HCT116 (cell line): ENCODE measurements at regions not wholly inside any gene's neighbourhood (a gene's known extent, or its start where the extent isn't known, plus 50 kb on each side); places are given as distances from the start of the nearest gene placed in this dataset. TPM values are rescaled to one million over a fixed set of nuclear protein-coding genes. Genes with fewer than 3 reads are reported as not detected.

Experiments
- ATAC-seq: fragments of 200-7000 bp; cut with Tn5 transposase; 2 replicates; pipeline ENCODE4 v1.9.1; 2020; ENCODE audit warnings: mild to moderate bottlenecking, moderate library complexity
- BruUV-seq: library from RNA; stranded (reverse); fragments of 400-500 nt; replicated peaks from 2 replicates; lab custom pipeline; 2021; lab: Mats Ljungman, UMichigan
- CTCF ChIA-PET: fragments of 300-600 bp; sonication (Branson Sonifier 250); formaldehyde crosslinking; loops from one replicate; lab custom pipeline; 2021; ENCODE audit warnings: antibody characterized with exemption; lab: Charles Lee
- POLR2A ChIA-PET: fragments of 300-600, 350-600 bp; sonication (Branson Sonifier 250); formaldehyde crosslinking; loops from one replicate; lab custom pipeline; 2021; ENCODE audit warnings: antibody characterized with exemption; lab: Charles Lee
- RAD21 ChIA-PET, 2 experiments: fragments of 300-600 bp; sonication (Branson Sonifier 250); formaldehyde crosslinking; loops; one replicate each; lab custom pipeline; 2023; ENCODE audit warnings: low total read pairs in 2 of 2; ENCODE audit not compliant: uncharacterized antibody in 2 of 2, unreplicated experiment in 2 of 2, low non-redundant PET in 1 of 2; lab: Charles Lee
- DNase-seq: peaks from one replicate; pipeline ENCODE4 v3.0.0-alpha.2; 2010; ENCODE audit warnings: low read depth, low spot score
- H2AFZ ChIP-seq: fragments of 200-600 bp; shearing (Covaris generic), sonication (generic); 2 replicates; pipeline ENCODE4 v1.6.1; 2017; ENCODE audit warnings: low read depth, mixed run types, mixed read lengths, antibody characterized with exemption, low read length; ENCODE audit not compliant: poor library complexity, severe bottlenecking
- H3K27ac ChIP-seq: 2 replicates; pipeline ENCODE4 v1.5.1; 2012; ENCODE audit warnings: low read depth, low read length
- H3K27me3 ChIP-seq: fragments of 200-600 bp; sonication (generic); 2 replicates; pipeline ENCODE4 v1.6.1; 2016; ENCODE audit warnings: mixed run types, low read length, mixed read lengths; ENCODE audit not compliant: insufficient read depth
- H3K36me3 ChIP-seq, 2 experiments: fragments of 200-500 bp in 1 of 2; fragments of 200-600 bp in 1 of 2; sonication (Bioruptor generic) in 1 of 2; sonication (generic) in 1 of 2; 2 replicates each; pipeline versions ENCODE4 v1.5.1 to v1.6.1; 2014 to 2016; ENCODE audit warnings: low read length in 2 of 2, inconsistent platforms in 1 of 2, mixed read lengths in 1 of 2, mixed run types in 1 of 2; ENCODE audit not compliant: insufficient read depth in 2 of 2, control insufficient read depth in 1 of 2
- H3K4me1 ChIP-seq, 2 experiments: fragments of 200-600 bp in 1 of 2; sonication (generic) in 1 of 2; 2 replicates each; pipeline versions ENCODE4 v1.5.1 to v1.6.1; 2012 to 2017; ENCODE audit warnings: low read length in 2 of 2, inconsistent platforms in 1 of 2, mild to moderate bottlenecking in 1 of 2, mixed read lengths in 1 of 2, mixed run types in 1 of 2, moderate library complexity in 1 of 2; ENCODE audit not compliant: insufficient read depth in 2 of 2, control insufficient read depth in 1 of 2
- H3K4me2 ChIP-seq: fragments of 200-600 bp; sonication (generic); 2 replicates; pipeline ENCODE4 v1.6.1; 2017; ENCODE audit warnings: mixed run types, low read length, mixed read lengths
- H3K4me3 ChIP-seq, 2 experiments: fragments of 200-600 bp in 1 of 2; sonication (generic) in 1 of 2; replicated peaks in 1 of 2; 2 replicates each; pipeline ENCODE4 v1.5.1; 2011 to 2016; ENCODE audit warnings: low read length in 2 of 2, control low read depth in 1 of 2, low read depth in 1 of 2, mild to moderate bottlenecking in 1 of 2, mixed read lengths in 1 of 2, mixed run types in 1 of 2
- H3K79me2 ChIP-seq: fragments of 200-600 bp; sonication (generic); 2 replicates; pipeline ENCODE4 v1.6.1; 2017; ENCODE audit warnings: mild to moderate bottlenecking, mixed run types, low read length, moderate library complexity, mixed read lengths; ENCODE audit not compliant: insufficient read depth
- H3K9ac ChIP-seq: fragments of 200-600 bp; sonication (generic); 2 replicates; pipeline ENCODE4 v1.6.1; 2016; ENCODE audit warnings: low read length, mixed read lengths
- H3K9me2 ChIP-seq: fragments of 200-600 bp; sonication (generic), shearing (Covaris generic); 2 replicates; pipeline ENCODE4 v1.6.1; 2017; ENCODE audit warnings: mixed run types, mild to moderate bottlenecking, moderate library complexity; ENCODE audit not compliant: insufficient read depth
- H3K9me3 ChIP-seq, 2 experiments: fragments of 200-500 bp in 1 of 2; fragments of 200-600 bp in 1 of 2; sonication (Bioruptor generic) in 1 of 2; sonication (generic) in 1 of 2; 2 replicates each; pipeline ENCODE4 v1.6.1; 2014 to 2017; ENCODE audit warnings: low read length in 2 of 2, mixed read lengths in 2 of 2, inconsistent platforms in 1 of 2, low read depth in 1 of 2, mild to moderate bottlenecking in 1 of 2, mixed run types in 1 of 2, moderate library complexity in 1 of 2; ENCODE audit not compliant: control insufficient read depth in 1 of 2, insufficient read depth in 1 of 2
- H4K20me1 ChIP-seq: fragments of 200-600 bp; sonication (generic), shearing (Covaris generic); 2 replicates; pipeline ENCODE4 v1.6.1; 2017; ENCODE audit warnings: mixed run types, mild to moderate bottlenecking, moderate library complexity; ENCODE audit not compliant: insufficient read depth
- ATF3 ChIP-seq: IDR thresholded peaks from 2 replicates; pipeline ENCODE4 v1.6.1; 2012
- CEBPB ChIP-seq: IDR thresholded peaks from 2 replicates; pipeline ENCODE4 v1.6.1; 2012; ENCODE audit warnings: low read depth
- EGR1 ChIP-seq: IDR thresholded peaks from 2 replicates; pipeline ENCODE4 v1.6.1; 2012; ENCODE audit warnings: low read depth
- ELF1 ChIP-seq: IDR thresholded peaks from 2 replicates; pipeline ENCODE4 v1.6.1; 2012; ENCODE audit warnings: low read depth, borderline replicate concordance
- POLR2AphosphoS5 ChIP-seq: IDR thresholded peaks from 2 replicates; pipeline ENCODE4 v1.6.1; 2011; ENCODE audit warnings: mild to moderate bottlenecking, low read depth, low read length, moderate library complexity
- RAD21 ChIP-seq: IDR thresholded peaks from 2 replicates; pipeline ENCODE4 v1.6.1; 2012; ENCODE audit warnings: low read depth, mild to moderate bottlenecking
- YY1 ChIP-seq: IDR thresholded peaks from 2 replicates; pipeline ENCODE4 v1.6.1; 2011; ENCODE audit warnings: low read length, low read depth, moderate library complexity, mild to moderate bottlenecking; ENCODE audit not compliant: insufficient replicate concordance; ENCODE audit errors: extremely low read depth
- intact Hi-C: fragments of 100-400 bp; cut with micrococcal nuclease; formaldehyde crosslinking; loops from 2 replicates; pipeline ENCODE4 v1.10.0; 2022
- microRNA counts: library from miRNA; unstranded; fragments of <30 nt; microRNA quantifications from one replicate; lab custom pipeline; 2015
- microRNA-seq: library from miRNA; unstranded; fragments of <30 nt; microRNA quantifications from one replicate; pipeline ENCODE4, GENCODE V29; 2016; ENCODE audit warnings: borderline number of aligned reads
- TF ChIP-seq, protein P1 (sequence below): IDR thresholded peaks from 2 replicates; pipeline ENCODE4 v1.6.1; 2012

DNA sequence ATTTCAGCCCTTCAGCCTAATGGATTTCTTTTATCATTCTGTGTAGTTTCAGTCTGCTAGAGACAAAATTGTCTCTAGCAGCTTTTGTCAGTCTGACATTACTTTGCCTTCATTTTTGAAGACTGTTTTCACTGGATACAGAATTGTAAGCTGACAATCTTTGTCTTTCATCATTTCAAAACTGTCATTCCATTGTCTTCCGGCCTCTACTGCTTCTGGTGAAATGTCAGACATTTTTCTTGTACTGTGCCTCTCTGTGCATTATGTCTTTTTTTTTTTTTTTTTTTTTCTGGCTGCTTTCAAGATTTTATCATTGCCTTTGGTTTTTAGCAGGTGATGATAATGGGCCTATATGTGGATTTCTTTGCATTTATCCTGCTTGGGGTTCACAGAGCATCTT, 51.3 kb upstream of the ZNF169 start:
- RAD21 ChIA-PET: interaction anchor here in 1 of 2 experiments (0.7 kb wide), 1 partner anchor 196 kb away, joined by 3 read pairs; no protein-coding TSS in a partner anchor

More for the DNA sequence above, 51.3 kb upstream of the ZNF169 start:
- ChIA-PET POLR2A (no interaction called here), CTCF (no interaction called here)
- H3K36me3 ChIP-seq: no peaks in the 10 kb centered on the region
- intact Hi-C loops: no loop called here
- ATAC-seq (no peak), DNase-seq (no peak)
- no peak for TF ChIP-seq ELF1
- TF ChIP-seq RAD21: no peak
- TF ChIP-seq EGR1: no peak
- no peak for TF ChIP-seq YY1
- TF ChIP-seq, protein P1, sequence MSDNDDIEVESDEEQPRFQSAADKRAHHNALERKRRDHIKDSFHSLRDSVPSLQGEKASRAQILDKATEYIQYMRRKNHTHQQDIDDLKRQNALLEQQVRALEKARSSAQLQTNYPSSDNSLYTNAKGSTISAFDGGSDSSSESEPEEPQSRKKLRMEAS: no peak
- TF ChIP-seq CEBPB: no peak
- no peak for TF ChIP-seq POLR2AphosphoS5
- no peak for TF ChIP-seq ATF3
- no peaks in the 10 kb centered on the region for H3K79me2 ChIP-seq
- H3K9me2 ChIP-seq: no peaks in the 10 kb centered on the region
- H3K27me3 ChIP-seq: no peaks in the 10 kb centered on the region
- no peak overlapping the region for H3K4me3 ChIP-seq
- no peak overlapping the region for H2AFZ ChIP-seq
- BruUV-seq: no TSS peak
- H3K9me3 ChIP-seq: 0 out of 4 replicates have a peak, but pooled peaks cover 0 to 3% of the 10 kb centered on the region in 2 experiments
- no peak overlapping the region for H3K4me2 ChIP-seq
- no peak overlapping the region for H3K9ac ChIP-seq
- no peaks in the 10 kb centered on the region for H4K20me1 ChIP-seq
- H3K27ac ChIP-seq: no peak overlapping the region
- H3K4me1 ChIP-seq: no peaks in the 10 kb centered on the region

MicroRNA genes in the stretch of these regions (microRNA counts, 767-probe panel; counts per million panel counts)
- microRNA hsa-let-7d-5p (lab: Ali Mortazavi, UCI) (21,881 counts per million, percentile 50 among the panel's probes with 10 or more counts), microRNA hsa-let-7f-5p (lab: Ali Mortazavi, UCI) (not detected)

Small RNAs in the stretch of these regions (microRNA-seq; reads per million reads assigned to microRNA genes)
- gene MIRLET7A1 (487 reads per million, percentile 77 among the genes with 10 or more reads in this experiment), gene MIRLET7D (20,250 reads per million, percentile 97 among the genes with 10 or more reads in this experiment), gene MIRLET7F1 (474 reads per million, percentile 76 among the genes with 10 or more reads in this experiment)
